ENCODE measurements at regions not wholly inside any gene's neighbourhood (a gene's known extent, or its start where the extent isn't known, plus 50 kb on each side); places are given as distances from the start of the nearest gene placed in this dataset.

DNA sequence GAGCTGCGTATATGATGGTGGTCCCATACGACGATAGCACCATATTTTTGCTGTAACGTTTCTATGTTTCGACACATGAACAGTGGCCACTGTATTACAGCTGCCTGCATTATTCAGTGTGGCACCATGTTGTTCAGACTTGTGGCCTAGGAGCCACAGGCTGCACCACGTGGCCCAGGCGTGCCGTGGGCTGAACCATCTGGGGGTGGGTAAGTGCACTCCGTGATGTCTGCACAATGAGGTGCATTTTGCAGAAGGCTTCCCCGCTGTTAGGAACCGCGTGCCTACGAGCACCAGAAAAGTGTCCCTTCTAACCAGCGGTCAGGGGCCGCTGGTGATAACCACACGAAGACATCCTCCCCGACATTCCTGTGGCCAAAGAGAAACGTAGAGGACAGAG lies 433.7 kb upstream of the MYT1L start:
- TF ChIP-seq, protein P1, sequence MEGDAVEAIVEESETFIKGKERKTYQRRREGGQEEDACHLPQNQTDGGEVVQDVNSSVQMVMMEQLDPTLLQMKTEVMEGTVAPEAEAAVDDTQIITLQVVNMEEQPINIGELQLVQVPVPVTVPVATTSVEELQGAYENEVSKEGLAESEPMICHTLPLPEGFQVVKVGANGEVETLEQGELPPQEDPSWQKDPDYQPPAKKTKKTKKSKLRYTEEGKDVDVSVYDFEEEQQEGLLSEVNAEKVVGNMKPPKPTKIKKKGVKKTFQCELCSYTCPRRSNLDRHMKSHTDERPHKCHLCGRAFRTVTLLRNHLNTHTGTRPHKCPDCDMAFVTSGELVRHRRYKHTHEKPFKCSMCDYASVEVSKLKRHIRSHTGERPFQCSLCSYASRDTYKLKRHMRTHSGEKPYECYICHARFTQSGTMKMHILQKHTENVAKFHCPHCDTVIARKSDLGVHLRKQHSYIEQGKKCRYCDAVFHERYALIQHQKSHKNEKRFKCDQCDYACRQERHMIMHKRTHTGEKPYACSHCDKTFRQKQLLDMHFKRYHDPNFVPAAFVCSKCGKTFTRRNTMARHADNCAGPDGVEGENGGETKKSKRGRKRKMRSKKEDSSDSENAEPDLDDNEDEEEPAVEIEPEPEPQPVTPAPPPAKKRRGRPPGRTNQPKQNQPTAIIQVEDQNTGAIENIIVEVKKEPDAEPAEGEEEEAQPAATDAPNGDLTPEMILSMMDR (IDR thresholded peaks at IDR 0.05), result no peak
- TF ChIP-seq EZH2 (IDR thresholded peaks at IDR 0.05; ENCODE audit: borderline replicate concordance, insufficient read depth, low read depth, low read length, poor library complexity, severe bottlenecking), result no peak
